HEK293 (cell line): ENCODE measurements at regions not wholly inside any gene's neighbourhood (a gene's known extent, or its start where the extent isn't known, plus 50 kb on each side); places are given as distances from the start of the nearest gene placed in this dataset.

Experiments used
- CTCF ChIA-PET: fragments of 350-600 bp; formaldehyde crosslinking; extraction: SDS; loops from one replicate; lab custom pipeline; 2021; ENCODE audit warnings: antibody characterized with exemption; lab: Yijun Ruan, JAX
- POLR2A ChIA-PET: fragments of 300-600 bp; formaldehyde crosslinking; extraction: SDS; loops from one replicate; lab custom pipeline; 2020; ENCODE audit warnings: antibody characterized with exemption, inconsistent platforms; lab: Yijun Ruan, JAX
- H3K27ac ChIP-seq: fragments of 200-500 bp; sonication (Bioruptor generic); 2 replicates; pipeline ENCODE4 v1.5.1; 2014; ENCODE audit warnings: low read depth, low read length, control low read depth, inconsistent platforms; ENCODE audit errors: extremely low read depth
- H3K36me3 ChIP-seq, 2 experiments: fragments of 200-500 bp in 1 of 2; sonication (Bioruptor generic) in 1 of 2; 1 replicate in 1 of 2; 2 replicates in 1 of 2; pipeline ENCODE4 v1.5.1; 2014 to 2017; ENCODE audit warnings: inconsistent platforms in 2 of 2, low read length in 2 of 2; ENCODE audit not compliant: control insufficient read depth in 2 of 2, insufficient read depth in 1 of 2
- H3K4me1 ChIP-seq: fragments of 200-500 bp; sonication (Bioruptor generic); 2 replicates; pipeline ENCODE4 v1.5.1; 2014; ENCODE audit warnings: mild to moderate bottlenecking, low read length, inconsistent platforms; ENCODE audit not compliant: control insufficient read depth, insufficient read depth
- H3K4me3 ChIP-seq: 2 replicates; pipeline ENCODE4 v1.5.1; 2011; ENCODE audit warnings: low read depth, mild to moderate bottlenecking, control low read depth, low read length, moderate library complexity
- H3K9me3 ChIP-seq: fragments of 200-500 bp; sonication (Bioruptor generic); 2 replicates; pipeline ENCODE4 v1.5.1; 2014; ENCODE audit warnings: low read depth, low read length, inconsistent platforms; ENCODE audit not compliant: control insufficient read depth, insufficient read depth
- GFI1B ChIP-seq: fragments of 450-650 bp; formaldehyde crosslinking; IDR thresholded peaks from 2 replicates; pipeline ENCODE4 v1.5.1; 2016; ENCODE audit warnings: missing biosample characterization, missing genetic modification characterization
- HOXC10 ChIP-seq: sonication (generic); formaldehyde crosslinking; IDR thresholded peaks from 2 replicates; pipeline ENCODE4 v1.8.1; 2023; ENCODE audit warnings: mild to moderate bottlenecking, missing genetic modification reagents
- HOXD13 ChIP-seq: sonication (generic); formaldehyde crosslinking; IDR thresholded peaks from 2 replicates; pipeline ENCODE4 v1.8.0; 2022; ENCODE audit warnings: missing genetic modification reagents, borderline replicate concordance
- OVOL3 ChIP-seq: fragments of 450-650 bp; formaldehyde crosslinking; IDR thresholded peaks from 2 replicates; pipeline ENCODE4 v1.5.1; 2016; ENCODE audit warnings: missing biosample characterization, missing genetic modification characterization
- PRDM1 ChIP-seq: fragments of 450-650 bp; formaldehyde crosslinking; IDR thresholded peaks from 2 replicates; pipeline ENCODE4; 2016; ENCODE audit warnings: missing biosample characterization, missing genetic modification characterization
- SETDB1 ChIP-seq: IDR thresholded peaks from one replicate; pipeline ENCODE4 v1.6.1; 2017; ENCODE audit warnings: mild to moderate bottlenecking, low read length, moderate library complexity, mixed read lengths; ENCODE audit not compliant: insufficient read length
- SP2 ChIP-seq: fragments of 450-650 bp; formaldehyde crosslinking; IDR thresholded peaks from 2 replicates; pipeline ENCODE4 v1.5.1; 2016; ENCODE audit warnings: missing biosample characterization, missing genetic modification characterization
- SP3 ChIP-seq: fragments of 450-650 bp; formaldehyde crosslinking; IDR thresholded peaks from 2 replicates; pipeline ENCODE4 v1.5.1; 2016; ENCODE audit warnings: missing biosample characterization, missing genetic modification characterization
- ZFP37 ChIP-seq: fragments of 450-650 bp; formaldehyde crosslinking; IDR thresholded peaks from 2 replicates; pipeline ENCODE4 v1.5.1; 2016; ENCODE audit warnings: missing biosample characterization, missing genetic modification characterization
- ZNF155 ChIP-seq: fragments of 450-650 bp; formaldehyde crosslinking; IDR thresholded peaks from 2 replicates; pipeline ENCODE4 v1.5.1; 2016; ENCODE audit warnings: missing biosample characterization, missing genetic modification characterization
- ZNF214 ChIP-seq: fragments of 450-650 bp; formaldehyde crosslinking; IDR thresholded peaks from 2 replicates; pipeline ENCODE4 v1.5.1; 2017; ENCODE audit warnings: missing biosample characterization, mild to moderate bottlenecking, missing genetic modification characterization, borderline replicate concordance
- ZNF423 ChIP-seq: fragments of 450-650 bp; formaldehyde crosslinking; IDR thresholded peaks from 2 replicates; pipeline ENCODE4 v1.5.1; 2016; ENCODE audit warnings: missing biosample characterization, missing genetic modification characterization
- ZNF426 ChIP-seq: fragments of 450-650 bp; formaldehyde crosslinking; IDR thresholded peaks from 2 replicates; pipeline ENCODE4 v1.5.1; 2017; ENCODE audit warnings: missing biosample characterization, missing genetic modification characterization, mild to moderate bottlenecking, inconsistent platforms, moderate library complexity
- ZNF544 ChIP-seq: fragments of 450-650 bp; formaldehyde crosslinking; IDR thresholded peaks from 2 replicates; pipeline ENCODE4 v1.5.0; 2017; ENCODE audit warnings: missing biosample characterization, missing genetic modification characterization
- ZNF571 ChIP-seq: fragments of 450-650 bp; formaldehyde crosslinking; IDR thresholded peaks from 2 replicates; pipeline ENCODE4 v1.5.0; 2017; ENCODE audit warnings: missing biosample characterization, missing genetic modification characterization
- ZNF664 ChIP-seq: fragments of 450-650 bp; formaldehyde crosslinking; IDR thresholded peaks from 2 replicates; pipeline ENCODE4 v1.5.1; 2016; ENCODE audit warnings: missing biosample characterization, missing genetic modification characterization
- ZNF785 ChIP-seq: fragments of 450-650 bp; formaldehyde crosslinking; IDR thresholded peaks from 2 replicates; pipeline ENCODE4 v1.5.1; 2016; ENCODE audit warnings: missing biosample characterization, missing genetic modification characterization
- TF ChIP-seq, protein P1 (sequence below): fragments of 450-650 bp; formaldehyde crosslinking; IDR thresholded peaks from 2 replicates; pipeline ENCODE4 v1.5.1; 2016; ENCODE audit warnings: missing biosample characterization, missing genetic modification characterization
- TF ChIP-seq, protein P2 (sequence below): fragments of 450-650 bp; formaldehyde crosslinking; IDR thresholded peaks from 2 replicates; pipeline ENCODE4 v1.5.1; 2016; ENCODE audit warnings: missing biosample characterization, missing genetic modification characterization
- TF ChIP-seq, protein P3 (sequence below): fragments of 450-650 bp; formaldehyde crosslinking; IDR thresholded peaks from 2 replicates; pipeline ENCODE4 v1.5.1; 2016; ENCODE audit warnings: missing biosample characterization, missing genetic modification characterization, low read depth

DNA sequence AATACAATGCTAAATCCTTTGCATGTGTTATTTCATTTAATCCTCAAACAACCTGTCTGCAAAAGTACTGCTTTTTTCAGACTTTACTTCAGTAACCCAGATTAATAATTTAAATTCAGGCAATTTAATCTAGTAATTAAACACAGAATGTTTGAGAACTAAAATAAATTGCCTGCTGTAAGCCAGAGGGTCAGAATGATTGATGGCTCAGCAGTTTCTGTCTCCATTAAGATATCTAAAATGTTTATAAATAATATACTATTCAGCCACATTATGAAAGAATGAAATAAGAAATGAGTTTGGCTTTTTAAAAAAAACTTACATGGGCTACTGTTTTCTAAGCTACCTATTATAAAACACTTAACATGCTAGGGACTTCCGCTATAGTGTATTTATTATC is 846.0 kb downstream of the FAM181B start (continued):
- no peak for TF ChIP-seq ZNF423 (tag by site-specific recombination)
- TF ChIP-seq, all 188 proteins: peak for 0

DNA sequence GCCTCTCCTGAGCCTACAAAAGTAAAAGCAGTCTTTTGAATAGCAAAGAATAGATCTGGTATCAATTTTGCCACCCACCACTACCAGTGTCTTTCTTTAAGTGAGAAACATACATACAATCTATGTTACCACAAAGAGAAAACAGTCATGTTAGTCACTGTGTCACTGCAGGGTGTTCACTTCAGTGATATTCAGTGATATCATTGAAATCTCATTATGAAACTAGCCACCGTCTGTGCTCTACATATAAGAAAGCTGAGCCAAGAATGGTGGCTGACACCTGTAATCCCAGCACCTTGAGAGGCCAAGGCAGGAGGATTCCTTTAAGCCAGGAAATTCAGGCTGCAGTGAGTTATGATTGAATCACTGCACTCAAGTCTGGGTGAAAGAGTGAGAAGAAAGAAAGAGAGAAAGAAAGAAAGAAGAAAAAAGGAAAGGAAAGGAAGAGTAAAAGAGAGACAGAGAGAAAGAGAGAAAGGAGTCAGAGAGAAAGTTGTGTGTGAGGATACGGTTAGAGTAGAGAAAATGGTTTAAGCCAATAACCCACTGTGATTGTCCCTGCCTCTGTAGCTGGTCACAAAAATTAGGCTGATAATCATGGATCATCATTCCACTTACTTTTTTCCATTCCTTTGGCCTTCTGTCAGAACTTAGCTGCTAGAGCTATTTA is 847.1 kb downstream of the FAM181B start:
- TF ChIP-seq PRDM1 (tag by site-specific recombination) = peak; percentile 80
- TF ChIP-seq GFI1B (tag by site-specific recombination) = no peak
- Histone ChIP-seq H3K36me3 (no peaks in the 10 kb centered on the region), H3K9me3 (no peaks in the 10 kb centered on the region), H3K27ac (no peak overlapping the region), H3K4me3 (no peak overlapping the region), H3K4me1 (no peaks in the 10 kb centered on the region)
- ChIA-PET POLR2A (no interaction called here), CTCF (no interaction called here)

DNA sequence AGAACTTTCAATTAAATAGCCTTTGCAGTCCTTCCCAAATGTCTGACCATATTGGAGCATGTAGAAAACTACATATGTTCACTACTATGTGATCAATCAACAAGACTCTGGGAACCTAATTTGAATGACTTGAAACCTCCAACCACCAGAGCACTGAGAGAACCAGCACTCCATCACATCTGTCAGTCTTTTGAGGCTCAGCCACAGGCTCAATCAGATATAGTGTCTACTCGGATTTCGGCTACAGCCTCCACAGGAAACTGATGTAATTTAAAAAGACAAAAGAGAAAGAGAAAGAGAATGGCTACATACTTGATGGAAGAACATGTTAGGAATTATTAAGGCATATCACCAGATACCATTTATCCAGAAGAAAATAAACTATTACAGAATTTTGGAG is 859.0 kb downstream of the FAM181B start:
- POLR2A ChIA-PET = no interaction called here
- Histone ChIP-seq H3K27ac (no peak overlapping the region), H3K4me3 (no peak overlapping the region), H3K4me1 (no peaks in the 10 kb centered on the region), H3K36me3 (no peaks in the 10 kb centered on the region), H3K9me3 (no peaks in the 10 kb centered on the region)
- CTCF ChIA-PET = no interaction called here
- TF ChIP-seq ZNF214 (tag by site-specific recombination) = no peak
- TF ChIP-seq, protein P1, sequence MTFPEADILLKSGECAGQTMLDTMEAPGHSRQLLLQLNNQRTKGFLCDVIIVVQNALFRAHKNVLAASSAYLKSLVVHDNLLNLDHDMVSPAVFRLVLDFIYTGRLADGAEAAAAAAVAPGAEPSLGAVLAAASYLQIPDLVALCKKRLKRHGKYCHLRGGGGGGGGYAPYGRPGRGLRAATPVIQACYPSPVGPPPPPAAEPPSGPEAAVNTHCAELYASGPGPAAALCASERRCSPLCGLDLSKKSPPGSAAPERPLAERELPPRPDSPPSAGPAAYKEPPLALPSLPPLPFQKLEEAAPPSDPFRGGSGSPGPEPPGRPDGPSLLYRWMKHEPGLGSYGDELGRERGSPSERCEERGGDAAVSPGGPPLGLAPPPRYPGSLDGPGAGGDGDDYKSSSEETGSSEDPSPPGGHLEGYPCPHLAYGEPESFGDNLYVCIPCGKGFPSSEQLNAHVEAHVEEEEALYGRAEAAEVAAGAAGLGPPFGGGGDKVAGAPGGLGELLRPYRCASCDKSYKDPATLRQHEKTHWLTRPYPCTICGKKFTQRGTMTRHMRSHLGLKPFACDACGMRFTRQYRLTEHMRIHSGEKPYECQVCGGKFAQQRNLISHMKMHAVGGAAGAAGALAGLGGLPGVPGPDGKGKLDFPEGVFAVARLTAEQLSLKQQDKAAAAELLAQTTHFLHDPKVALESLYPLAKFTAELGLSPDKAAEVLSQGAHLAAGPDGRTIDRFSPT (tag by site-specific recombination) = no peak
- TF ChIP-seq ZNF571 (tag by site-specific recombination) = no peak
- TF ChIP-seq ZFP37 (tag by site-specific recombination) = no peak

DNA sequence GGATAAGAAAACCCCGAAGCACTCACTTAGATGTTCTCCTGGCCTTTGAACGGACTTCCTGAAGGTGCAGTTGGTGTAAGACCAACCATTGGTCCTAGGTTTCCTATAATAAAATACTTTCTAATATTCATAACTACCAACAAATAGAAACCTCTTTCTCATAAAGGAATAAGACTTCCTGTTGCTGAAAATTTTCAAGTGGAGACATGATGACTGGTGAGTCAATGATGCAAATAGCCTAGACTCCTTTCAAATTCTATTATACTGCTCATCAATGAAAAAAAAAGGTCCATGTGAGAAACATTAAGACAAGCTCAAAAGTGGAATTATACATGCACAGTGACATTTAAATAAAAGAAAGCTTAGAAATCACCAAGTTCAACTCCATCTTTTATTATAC is 862.8 kb downstream of the FAM181B start:
- no peaks in the 10 kb centered on the region for H3K9me3 ChIP-seq
- H3K4me3 ChIP-seq = no peak overlapping the region
- H3K36me3 ChIP-seq = no peaks in the 10 kb centered on the region
- H3K27ac ChIP-seq = no peak overlapping the region
- ChIA-PET POLR2A (no interaction called here), CTCF (interaction anchor here (0.7 kb wide), 1 partner anchor 27 kb away, joined by 3 read pairs; no protein-coding TSS in a partner anchor)
- no peaks in the 10 kb centered on the region for H3K4me1 ChIP-seq
- no peak for TF ChIP-seq OVOL3 (tag by site-specific recombination)
- TF ChIP-seq, protein P2, sequence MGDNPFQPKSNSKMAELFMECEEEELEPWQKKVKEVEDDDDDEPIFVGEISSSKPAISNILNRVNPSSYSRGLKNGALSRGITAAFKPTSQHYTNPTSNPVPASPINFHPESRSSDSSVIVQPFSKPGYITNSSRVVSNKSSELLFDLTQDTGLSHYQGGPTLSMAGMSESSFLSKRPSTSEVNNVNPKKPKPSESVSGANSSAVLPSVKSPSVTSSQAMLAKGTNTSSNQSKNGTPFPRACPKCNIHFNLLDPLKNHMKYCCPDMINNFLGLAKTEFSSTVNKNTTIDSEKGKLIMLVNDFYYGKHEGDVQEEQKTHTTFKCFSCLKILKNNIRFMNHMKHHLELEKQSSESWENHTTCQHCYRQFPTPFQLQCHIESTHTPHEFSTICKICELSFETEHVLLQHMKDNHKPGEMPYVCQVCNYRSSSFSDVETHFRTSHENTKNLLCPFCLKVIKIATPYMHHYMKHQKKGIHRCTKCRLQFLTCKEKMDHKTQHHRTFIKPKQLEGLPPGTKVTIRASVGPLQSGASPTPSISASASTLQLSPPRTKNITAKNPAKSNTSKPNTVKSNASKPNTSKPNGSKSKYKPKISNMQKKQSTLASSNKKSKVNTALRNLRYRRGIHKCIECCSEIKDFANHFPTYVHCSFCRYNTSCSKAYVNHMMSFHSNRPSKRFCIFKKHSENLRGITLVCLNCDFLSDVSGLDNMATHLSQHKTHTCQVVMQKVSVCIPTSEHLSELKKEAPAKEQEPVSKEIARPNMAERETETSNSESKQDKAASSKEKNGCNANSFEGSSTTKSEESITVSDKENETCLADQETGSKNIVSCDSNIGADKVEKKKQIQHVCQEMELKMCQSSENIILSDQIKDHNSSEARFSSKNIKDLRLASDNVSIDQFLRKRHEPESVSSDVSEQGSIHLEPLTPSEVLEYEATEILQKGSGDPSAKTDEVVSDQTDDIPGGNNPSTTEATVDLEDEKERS (tag by site-specific recombination) = no peak
- no peak for TF ChIP-seq ZNF664 (tag by site-specific recombination)
- TF ChIP-seq HOXD13 (CRISPR knock-in tag) = no peak
- TF ChIP-seq ZNF785 = no peak
- no peak for TF ChIP-seq ZNF544
- no peak for TF ChIP-seq ZNF426 (tag by site-specific recombination)
- no peak for TF ChIP-seq HOXC10 (CRISPR knock-in tag)
- TF ChIP-seq, protein P1 (tag by site-specific recombination) = no peak
- TF ChIP-seq, protein P3, sequence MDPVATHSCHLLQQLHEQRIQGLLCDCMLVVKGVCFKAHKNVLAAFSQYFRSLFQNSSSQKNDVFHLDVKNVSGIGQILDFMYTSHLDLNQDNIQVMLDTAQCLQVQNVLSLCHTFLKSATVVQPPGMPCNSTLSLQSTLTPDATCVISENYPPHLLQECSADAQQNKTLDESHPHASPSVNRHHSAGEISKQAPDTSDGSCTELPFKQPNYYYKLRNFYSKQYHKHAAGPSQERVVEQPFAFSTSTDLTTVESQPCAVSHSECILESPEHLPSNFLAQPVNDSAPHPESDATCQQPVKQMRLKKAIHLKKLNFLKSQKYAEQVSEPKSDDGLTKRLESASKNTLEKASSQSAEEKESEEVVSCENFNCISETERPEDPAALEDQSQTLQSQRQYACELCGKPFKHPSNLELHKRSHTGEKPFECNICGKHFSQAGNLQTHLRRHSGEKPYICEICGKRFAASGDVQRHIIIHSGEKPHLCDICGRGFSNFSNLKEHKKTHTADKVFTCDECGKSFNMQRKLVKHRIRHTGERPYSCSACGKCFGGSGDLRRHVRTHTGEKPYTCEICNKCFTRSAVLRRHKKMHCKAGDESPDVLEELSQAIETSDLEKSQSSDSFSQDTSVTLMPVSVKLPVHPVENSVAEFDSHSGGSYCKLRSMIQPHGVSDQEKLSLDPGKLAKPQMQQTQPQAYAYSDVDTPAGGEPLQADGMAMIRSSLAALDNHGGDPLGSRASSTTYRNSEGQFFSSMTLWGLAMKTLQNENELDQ (tag by site-specific recombination) = no peak
- TF ChIP-seq SP3 = no peak
- TF ChIP-seq ZNF155 (tag by site-specific recombination) = no peak
- TF ChIP-seq SP2 (tag by site-specific recombination) = no peak
- TF ChIP-seq SETDB1 = no peak
